ENCODE measurements at regions not wholly inside any gene's neighbourhood (a gene's known extent, or its start where the extent isn't known, plus 50 kb on each side); places are given as distances from the start of the nearest gene placed in this dataset.
"Not testable (repeated sequence)": the region's sequence is repeated elsewhere in the genome, so short reads cannot be mapped to it uniquely, and the experiment has no call there.

GRCh38 chr21:7928528-7928927 lies 2592.9 kb upstream of the TPTE start:
- H3K9me1 ChIP-seq (ENCODE audit: control insufficient read depth, extremely low read depth, insufficient read depth, low read length); H3K4me3 ChIP-seq (ENCODE audit: control insufficient read depth in 2 of 3, extremely low read depth in 1 of 3, insufficient read depth in 2 of 3, low read depth in 1 of 3, low read length in 3 of 3); H4K20me1 ChIP-seq (ENCODE audit: control insufficient read depth, extremely low read depth, insufficient read depth, low read length); H3K4me2 ChIP-seq (ENCODE audit: control insufficient read depth, extremely low read depth, insufficient read depth, low read depth, low read length); H3K4me1 ChIP-seq (ENCODE audit: control insufficient read depth, extremely low read depth, insufficient read depth, low read length); H2AFZ ChIP-seq (ENCODE audit: control insufficient read depth, low read length); H3K27ac ChIP-seq (ENCODE audit: control insufficient read depth, insufficient read depth, low read length); FAIRE-seq; H3K9ac ChIP-seq (ENCODE audit: control insufficient read depth, extremely low read depth, insufficient read depth, low read length); H3K79me2 ChIP-seq (ENCODE audit: control insufficient read depth, insufficient read depth, low read length); H3K27me3 ChIP-seq (ENCODE audit: control insufficient read depth, extremely low read depth, insufficient read depth, low read length); DNase-seq (ENCODE audit: low read depth, low spot score); H3K36me3 ChIP-seq (ENCODE audit: control insufficient read depth in 2 of 2, extremely low read depth in 1 of 2, insufficient read depth in 2 of 2, low read length in 2 of 2); dilution Hi-C loops (cut with MboI; ENCODE audit: extremely low pct_ligation_motif_present, low sequenced_read_pairs): not testable (repeated sequence)
- H3K9me3 ChIP-seq (ENCODE audit: control insufficient read depth, low read depth, low read length), result peaks cover 41% of the 10 kb centered on the region

- H2AFZ ChIP-seq (ENCODE audit: control insufficient read depth, low read length); H3K4me1 ChIP-seq (ENCODE audit: control insufficient read depth, extremely low read depth, insufficient read depth, low read length); H3K9me1 ChIP-seq (ENCODE audit: control insufficient read depth, extremely low read depth, insufficient read depth, low read length); H3K36me3 ChIP-seq (ENCODE audit: control insufficient read depth in 2 of 2, extremely low read depth in 1 of 2, insufficient read depth in 2 of 2, low read length in 2 of 2); H3K27me3 ChIP-seq (ENCODE audit: control insufficient read depth, extremely low read depth, insufficient read depth, low read length); FAIRE-seq; H3K4me3 ChIP-seq (ENCODE audit: control insufficient read depth in 2 of 3, extremely low read depth in 1 of 3, insufficient read depth in 2 of 3, low read depth in 1 of 3, low read length in 3 of 3); DNase-seq (ENCODE audit: low read depth, low spot score); dilution Hi-C loops (cut with MboI; ENCODE audit: extremely low pct_ligation_motif_present, low sequenced_read_pairs); H3K4me2 ChIP-seq (ENCODE audit: control insufficient read depth, extremely low read depth, insufficient read depth, low read depth, low read length); H3K79me2 ChIP-seq (ENCODE audit: control insufficient read depth, insufficient read depth, low read length); H3K27ac ChIP-seq (ENCODE audit: control insufficient read depth, insufficient read depth, low read length); H4K20me1 ChIP-seq (ENCODE audit: control insufficient read depth, extremely low read depth, insufficient read depth, low read length); H3K9ac ChIP-seq (ENCODE audit: control insufficient read depth, extremely low read depth, insufficient read depth, low read length): not testable (repeated sequence)
- peaks cover 38% of the 10 kb centered on the region for H3K9me3 ChIP-seq (ENCODE audit: control insufficient read depth, low read depth, low read length)
Observed at GRCh38 chr21:7929586-7929985, 2591.8 kb upstream of the TPTE start.

GRCh38 chr21:7930445-7930844 lies 2590.9 kb upstream of the TPTE start:
- H3K9me1 ChIP-seq (ENCODE audit: control insufficient read depth, extremely low read depth, insufficient read depth, low read length); H2AFZ ChIP-seq (ENCODE audit: control insufficient read depth, low read length); DNase-seq (ENCODE audit: low read depth, low spot score); H3K27ac ChIP-seq (ENCODE audit: control insufficient read depth, insufficient read depth, low read length); H3K36me3 ChIP-seq (ENCODE audit: control insufficient read depth in 2 of 2, extremely low read depth in 1 of 2, insufficient read depth in 2 of 2, low read length in 2 of 2); H4K20me1 ChIP-seq (ENCODE audit: control insufficient read depth, extremely low read depth, insufficient read depth, low read length); H3K9ac ChIP-seq (ENCODE audit: control insufficient read depth, extremely low read depth, insufficient read depth, low read length); H3K79me2 ChIP-seq (ENCODE audit: control insufficient read depth, insufficient read depth, low read length); dilution Hi-C loops (cut with MboI; ENCODE audit: extremely low pct_ligation_motif_present, low sequenced_read_pairs); H3K4me2 ChIP-seq (ENCODE audit: control insufficient read depth, extremely low read depth, insufficient read depth, low read depth, low read length); H3K27me3 ChIP-seq (ENCODE audit: control insufficient read depth, extremely low read depth, insufficient read depth, low read length); H3K4me1 ChIP-seq (ENCODE audit: control insufficient read depth, extremely low read depth, insufficient read depth, low read length); FAIRE-seq; H3K4me3 ChIP-seq (ENCODE audit: control insufficient read depth in 2 of 3, extremely low read depth in 1 of 3, insufficient read depth in 2 of 3, low read depth in 1 of 3, low read length in 3 of 3): not testable (repeated sequence)
- H3K9me3 ChIP-seq (ENCODE audit: control insufficient read depth, low read depth, low read length), result peaks cover 36% of the 10 kb centered on the region

- dilution Hi-C loops (cut with MboI; ENCODE audit: extremely low pct_ligation_motif_present, low sequenced_read_pairs); H3K4me1 ChIP-seq (ENCODE audit: control insufficient read depth, extremely low read depth, insufficient read depth, low read length); H3K4me2 ChIP-seq (ENCODE audit: control insufficient read depth, extremely low read depth, insufficient read depth, low read depth, low read length); H4K20me1 ChIP-seq (ENCODE audit: control insufficient read depth, extremely low read depth, insufficient read depth, low read length); H3K9me1 ChIP-seq (ENCODE audit: control insufficient read depth, extremely low read depth, insufficient read depth, low read length); H3K36me3 ChIP-seq (ENCODE audit: control insufficient read depth in 2 of 2, extremely low read depth in 1 of 2, insufficient read depth in 2 of 2, low read length in 2 of 2); H3K27ac ChIP-seq (ENCODE audit: control insufficient read depth, insufficient read depth, low read length); H3K27me3 ChIP-seq (ENCODE audit: control insufficient read depth, extremely low read depth, insufficient read depth, low read length); H3K4me3 ChIP-seq (ENCODE audit: control insufficient read depth in 2 of 3, extremely low read depth in 1 of 3, insufficient read depth in 2 of 3, low read depth in 1 of 3, low read length in 3 of 3); H2AFZ ChIP-seq (ENCODE audit: control insufficient read depth, low read length); H3K9ac ChIP-seq (ENCODE audit: control insufficient read depth, extremely low read depth, insufficient read depth, low read length); H3K79me2 ChIP-seq (ENCODE audit: control insufficient read depth, insufficient read depth, low read length); DNase-seq (ENCODE audit: low read depth, low spot score); FAIRE-seq: not testable (repeated sequence)
- peaks cover 31% of the 10 kb centered on the region for H3K9me3 ChIP-seq (ENCODE audit: control insufficient read depth, low read depth, low read length)
Observed at GRCh38 chr21:7932113-7932512, 2589.3 kb upstream of the TPTE start.

GRCh38 chr21:7932834-7933233 lies 2588.5 kb upstream of the TPTE start:
- dilution Hi-C loops (cut with MboI; ENCODE audit: extremely low pct_ligation_motif_present, low sequenced_read_pairs), result not testable (repeated sequence)

More at GRCh38 chr21:7932834-7933233, 2588.5 kb upstream of the TPTE start:
- H3K4me2 ChIP-seq (ENCODE audit: control insufficient read depth, extremely low read depth, insufficient read depth, low read depth, low read length); H4K20me1 ChIP-seq (ENCODE audit: control insufficient read depth, extremely low read depth, insufficient read depth, low read length); H3K27me3 ChIP-seq (ENCODE audit: control insufficient read depth, extremely low read depth, insufficient read depth, low read length); H3K79me2 ChIP-seq (ENCODE audit: control insufficient read depth, insufficient read depth, low read length); H3K4me1 ChIP-seq (ENCODE audit: control insufficient read depth, extremely low read depth, insufficient read depth, low read length); DNase-seq (ENCODE audit: low read depth, low spot score); H3K9me1 ChIP-seq (ENCODE audit: control insufficient read depth, extremely low read depth, insufficient read depth, low read length); H2AFZ ChIP-seq (ENCODE audit: control insufficient read depth, low read length); H3K9ac ChIP-seq (ENCODE audit: control insufficient read depth, extremely low read depth, insufficient read depth, low read length); H3K4me3 ChIP-seq (ENCODE audit: control insufficient read depth in 2 of 3, extremely low read depth in 1 of 3, insufficient read depth in 2 of 3, low read depth in 1 of 3, low read length in 3 of 3); FAIRE-seq; H3K27ac ChIP-seq (ENCODE audit: control insufficient read depth, insufficient read depth, low read length); H3K36me3 ChIP-seq (ENCODE audit: control insufficient read depth in 2 of 2, extremely low read depth in 1 of 2, insufficient read depth in 2 of 2, low read length in 2 of 2): not testable (repeated sequence)
- H3K9me3 ChIP-seq (ENCODE audit: control insufficient read depth, low read depth, low read length), result peaks cover 33% of the 10 kb centered on the region

Measured in keratinocyte (primary cell).